Astrocyte (in vitro differentiated cells and primary cell): ENCODE measurements at regions not wholly inside any gene's neighbourhood (a gene's known extent, or its start where the extent isn't known, plus 50 kb on each side); places are given as distances from the start of the nearest gene placed in this dataset.

Experiments used
- CTCF ChIP-seq: IDR thresholded peaks from 2 replicates; pipeline ENCODE4 v1.5.1; 2011; ENCODE audit warnings: low read depth, mild to moderate bottlenecking, inconsistent platforms, low read length, moderate library complexity; ENCODE audit not compliant: insufficient read depth
- EZH2 ChIP-seq: IDR thresholded peaks from 2 replicates; pipeline ENCODE4 v1.6.1; 2012; ENCODE audit warnings: mild to moderate bottlenecking, low read length, inconsistent platforms; ENCODE audit not compliant: insufficient read depth

- no peak for TF ChIP-seq CTCF
- TF ChIP-seq EZH2 = no peak
Observed at GRCh38 chr16:73199214-73199613, 151.3 kb upstream of the ZFHX3 start.
